PC-9 (cell line): ENCODE measurements at regions not wholly inside any gene's neighbourhood (a gene's known extent, or its start where the extent isn't known, plus 50 kb on each side); places are given as distances from the start of the nearest gene placed in this dataset.

Experiments used
- EZH2 ChIP-seq: fragments of 200-600 bp; sonication (generic); IDR thresholded peaks from 2 replicates; pipeline ENCODE4 v1.8.0; 2017; ENCODE audit warnings: antibody characterized with exemption, low read depth
- TF ChIP-seq, protein P1 (sequence below): fragments of 200-600 bp; sonication (generic); conservative IDR thresholded peaks from 2 replicates; pipeline ENCODE4 v1.6.1; 2017; ENCODE audit warnings: mixed run types, antibody characterized with exemption, mild to moderate bottlenecking, moderate library complexity

GRCh38 chr3:95939235-95939809 lies 875.1 kb upstream of the EPHA6 start:
- TF ChIP-seq, protein P1, sequence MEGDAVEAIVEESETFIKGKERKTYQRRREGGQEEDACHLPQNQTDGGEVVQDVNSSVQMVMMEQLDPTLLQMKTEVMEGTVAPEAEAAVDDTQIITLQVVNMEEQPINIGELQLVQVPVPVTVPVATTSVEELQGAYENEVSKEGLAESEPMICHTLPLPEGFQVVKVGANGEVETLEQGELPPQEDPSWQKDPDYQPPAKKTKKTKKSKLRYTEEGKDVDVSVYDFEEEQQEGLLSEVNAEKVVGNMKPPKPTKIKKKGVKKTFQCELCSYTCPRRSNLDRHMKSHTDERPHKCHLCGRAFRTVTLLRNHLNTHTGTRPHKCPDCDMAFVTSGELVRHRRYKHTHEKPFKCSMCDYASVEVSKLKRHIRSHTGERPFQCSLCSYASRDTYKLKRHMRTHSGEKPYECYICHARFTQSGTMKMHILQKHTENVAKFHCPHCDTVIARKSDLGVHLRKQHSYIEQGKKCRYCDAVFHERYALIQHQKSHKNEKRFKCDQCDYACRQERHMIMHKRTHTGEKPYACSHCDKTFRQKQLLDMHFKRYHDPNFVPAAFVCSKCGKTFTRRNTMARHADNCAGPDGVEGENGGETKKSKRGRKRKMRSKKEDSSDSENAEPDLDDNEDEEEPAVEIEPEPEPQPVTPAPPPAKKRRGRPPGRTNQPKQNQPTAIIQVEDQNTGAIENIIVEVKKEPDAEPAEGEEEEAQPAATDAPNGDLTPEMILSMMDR = no peak
- TF ChIP-seq EZH2 = no peak
